CD4-positive, alpha-beta T cell treated with Interleukin-17A for 4 hours (primary cell): ENCODE measurements at regions not wholly inside any gene's neighbourhood (a gene's known extent, or its start where the extent isn't known, plus 50 kb on each side); places are given as distances from the start of the nearest gene placed in this dataset.
"Not testable (repeated sequence)": the region's sequence is repeated elsewhere in the genome, so short reads cannot be mapped to it uniquely, and the experiment has no call there.

Experiments used
- DNase-seq: peaks from one replicate; pipeline ENCODE4 v3.0.0-alpha.2; 2020; ENCODE audit warnings: mixed read lengths

GRCh38 chr7:94277236-94277635 is 117.5 kb upstream of the COL1A2 start:
- DNase-seq = no peak

GRCh38 chr7:94280851-94281250 is 113.8 kb upstream of the COL1A2 start:
- no peak for DNase-seq

DNA sequence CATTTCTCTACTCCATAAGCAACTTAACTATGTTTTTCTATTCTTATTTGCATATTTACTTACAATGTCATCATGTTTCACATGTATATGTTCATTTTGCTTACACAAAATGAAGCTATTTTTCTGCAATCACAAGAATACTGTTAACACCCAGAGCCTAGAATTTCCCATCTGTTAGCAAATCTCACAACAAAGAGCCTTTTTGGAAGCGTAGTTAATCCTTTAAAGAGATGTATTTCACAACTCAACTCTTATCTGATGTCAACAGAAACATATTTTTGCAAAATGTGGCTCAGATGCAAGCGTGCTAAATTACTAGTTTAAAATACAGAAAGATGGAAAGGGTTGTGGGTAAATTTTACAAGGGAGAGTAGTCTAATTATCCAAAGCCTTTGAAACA is 110.6 kb upstream of the COL1A2 start:
- DNase-seq = no peak

DNA sequence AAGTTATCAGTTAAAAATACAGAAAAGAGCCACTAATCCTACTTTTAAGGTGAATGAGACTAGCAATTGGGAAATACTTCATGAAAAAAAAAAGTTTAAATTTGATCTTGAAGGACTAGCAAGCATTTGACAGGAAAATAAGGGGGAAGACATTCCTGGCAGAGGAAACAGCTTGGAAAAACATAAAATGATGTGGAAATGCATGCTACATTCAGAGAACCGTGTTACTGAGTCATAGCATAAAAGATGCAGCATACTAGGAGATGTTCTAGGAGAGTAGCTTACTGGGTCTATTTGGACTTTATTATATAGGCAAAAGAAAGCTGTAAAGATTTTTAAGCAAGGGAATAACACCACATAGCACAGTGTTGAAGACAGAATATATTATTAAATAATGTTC is 108.6 kb upstream of the COL1A2 start:
- no peak for DNase-seq

GRCh38 chr7:94288096-94288495 is 106.6 kb upstream of the COL1A2 start:
- no peak for DNase-seq

- DNase-seq = no peak
These were observed 105.6 kb upstream of the COL1A2 start for GRCh38 chr7:94289071-94289470.

- DNase-seq = no peak
These were observed 100.1 kb upstream of the COL1A2 start for GRCh38 chr7:94294471-94295131.

- no peak for DNase-seq
These were observed 98.8 kb upstream of the COL1A2 start for GRCh38 chr7:94295850-94296249.

- no peak for DNase-seq
These were observed 97.8 kb upstream of the COL1A2 start for GRCh38 chr7:94296881-94297280.

GRCh38 chr7:94297397-94297838 is 97.3 kb upstream of the COL1A2 start:
- no peak for DNase-seq

DNA sequence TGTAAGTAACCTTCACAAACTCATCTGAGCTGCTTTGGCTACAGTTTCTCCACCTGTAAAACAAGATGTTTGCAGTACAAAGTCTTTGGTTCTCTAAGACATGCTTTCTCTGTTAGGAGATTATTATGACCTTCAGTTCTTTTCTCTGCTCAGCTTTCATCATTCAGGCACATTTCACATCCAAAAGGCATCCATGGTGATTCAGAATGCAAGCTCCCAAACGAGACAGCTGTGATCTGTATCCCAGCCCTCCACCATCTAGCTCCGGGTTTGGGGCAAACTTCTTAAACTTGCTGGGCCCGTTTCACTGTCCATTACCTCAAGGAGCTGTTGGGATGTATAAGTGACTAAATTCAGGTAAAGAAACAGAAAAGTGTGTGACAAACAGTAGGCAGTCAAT is 95.8 kb upstream of the COL1A2 start:
- DNase-seq = no peak

- no peak for DNase-seq
These were observed 94.4 kb upstream of the COL1A2 start for GRCh38 chr7:94300176-94300835.

GRCh38 chr7:94301024-94301586 is 93.6 kb upstream of the COL1A2 start:
- DNase-seq = no peak

DNA sequence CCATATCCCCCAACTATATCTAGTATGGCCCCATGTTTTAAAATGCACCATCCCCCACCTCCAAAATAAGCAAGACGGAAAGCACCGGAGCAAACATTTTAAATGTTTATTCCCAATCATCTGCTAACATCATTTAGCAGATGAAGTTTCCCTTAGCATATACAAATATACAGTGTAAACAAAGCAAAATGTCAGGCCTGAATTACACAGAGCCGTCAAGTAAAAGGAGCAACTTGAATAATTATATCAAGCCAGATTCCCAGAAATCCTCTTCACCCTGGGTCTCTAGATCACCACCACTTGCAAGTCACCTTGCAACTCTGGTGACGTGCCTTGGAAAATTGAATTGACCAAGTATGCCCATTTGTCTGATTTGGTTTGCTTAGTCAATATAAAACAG is 91.6 kb upstream of the COL1A2 start:
- no peak for DNase-seq

- no peak for DNase-seq
These were observed 91.0 kb upstream of the COL1A2 start for GRCh38 chr7:94303695-94304094.

DNA sequence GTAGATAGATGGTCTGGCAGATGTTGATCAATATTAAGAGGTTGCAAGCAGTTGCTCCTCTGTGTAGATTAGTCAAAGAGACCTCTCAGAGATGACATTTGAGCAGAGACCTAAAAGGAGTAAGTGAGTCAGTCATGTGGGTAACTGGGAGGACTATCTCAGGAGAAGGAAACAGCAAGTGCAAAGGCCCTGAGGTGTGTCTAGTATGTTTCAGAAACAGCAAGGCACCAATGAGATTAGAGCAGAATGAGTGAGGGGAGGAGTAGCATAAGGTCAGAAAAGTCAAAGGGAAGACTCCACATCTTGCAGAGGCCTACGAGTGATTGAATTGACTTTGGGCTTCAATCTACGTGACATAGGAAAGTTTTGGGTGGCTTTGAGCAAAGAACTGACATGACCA is 89.8 kb upstream of the COL1A2 start:
- DNase-seq = no peak

GRCh38 chr7:94305836-94306235 is 88.9 kb upstream of the COL1A2 start:
- no peak for DNase-seq

GRCh38 chr7:94307399-94308048 is 87.2 kb upstream of the COL1A2 start:
- DNase-seq = no peak

DNA sequence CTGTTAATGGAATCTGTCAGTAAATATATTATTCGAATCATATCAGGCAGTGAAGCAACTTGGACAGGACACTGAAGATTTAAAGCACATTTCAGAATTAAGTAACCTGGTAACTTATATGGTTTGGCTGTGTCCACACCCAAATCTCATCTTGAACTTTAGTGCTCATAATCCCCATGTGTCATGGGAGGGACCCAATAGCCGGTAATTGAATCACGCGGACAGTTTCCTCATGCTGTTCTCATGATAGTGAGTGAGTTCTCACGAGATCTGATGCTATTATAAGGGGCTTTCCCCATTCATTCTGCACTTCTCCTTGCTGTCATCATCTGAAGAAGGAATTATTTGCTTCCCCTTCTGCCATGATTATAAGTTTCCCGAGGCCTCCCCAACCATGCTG is 83.2 kb upstream of the COL1A2 start:
- DNase-seq = no peak

- no peak for DNase-seq
These were observed 80.8 kb upstream of the COL1A2 start for GRCh38 chr7:94313926-94314325.

GRCh38 chr7:94314413-94315410 is 80.0 kb upstream of the COL1A2 start:
- DNase-seq = no peak

- not testable (repeated sequence) for DNase-seq
These were observed 73.6 kb upstream of the COL1A2 start for GRCh38 chr7:94321138-94321537.

DNA sequence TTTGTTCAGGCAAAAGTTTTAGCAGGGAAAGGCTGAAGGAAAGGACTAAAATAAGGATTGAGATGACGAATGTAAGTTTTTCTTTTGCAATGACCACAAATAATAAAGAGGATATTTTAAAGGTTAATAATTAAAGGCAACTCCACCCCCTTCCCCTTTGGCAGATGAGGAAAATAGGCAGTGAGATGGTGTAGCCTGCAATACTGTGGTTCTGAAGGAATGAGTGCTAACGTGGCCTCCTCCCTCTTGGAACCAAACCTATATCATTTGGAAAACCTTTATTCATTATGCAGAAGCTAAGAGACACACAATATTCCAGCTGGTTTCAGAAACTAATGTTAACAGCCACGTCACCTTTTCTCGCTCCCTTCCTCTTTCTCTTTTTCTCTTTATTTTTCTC is 70.9 kb upstream of the COL1A2 start:
- no peak for DNase-seq
